Endothelial cell of umbilical vein (primary cell): ENCODE measurements at regions not wholly inside any gene's neighbourhood (a gene's known extent, or its start where the extent isn't known, plus 50 kb on each side); places are given as distances from the start of the nearest gene placed in this dataset.

Experiments
- BruUV-seq: library from RNA; stranded (reverse); fragments of 400-500 nt; replicated peaks from 2 replicates; lab custom pipeline; 2021; lab: Mats Ljungman, UMichigan
- CTCF ChIA-PET: fragments of 300-600, 350-600 bp; sonication (Branson Sonifier 250); formaldehyde crosslinking; loops from one replicate; lab custom pipeline; 2021; ENCODE audit warnings: antibody characterized with exemption, inconsistent platforms; lab: Charles Lee
- POLR2A ChIA-PET: fragments of 300-600, 350-600 bp; sonication (Branson Sonifier 250); formaldehyde crosslinking; loops from one replicate; lab custom pipeline; 2021; ENCODE audit warnings: antibody characterized with exemption, inconsistent platforms; lab: Charles Lee
- DNase-seq: peaks from one replicate; pipeline ENCODE4 v3.0.0-alpha.2; 2011; ENCODE audit warnings: low read depth, low spot score
- FAIRE-seq: peaks from 2 replicates; lab custom pipeline; 2011; peaks lifted over from hg19 to GRCh38; lab: Jason Lieb, UNC
- H2AFZ ChIP-seq: 2 replicates; pipeline ENCODE4 v1.6.0; 2012; ENCODE audit warnings: low read depth, low read length, control low read depth, inconsistent platforms
- H3K27ac ChIP-seq: 2 replicates; pipeline ENCODE4 v1.5.1; 2011; ENCODE audit warnings: low read depth, mild to moderate bottlenecking, control low read depth, low read length, moderate library complexity; ENCODE audit not compliant: insufficient read depth
- H3K27me3 ChIP-seq, 2 experiments: 2 replicates each; pipeline versions ENCODE4 v1.6.0 to v1.6.1; 2011; ENCODE audit warnings: low read length in 2 of 2, mixed read lengths in 1 of 2; ENCODE audit not compliant: control insufficient read depth in 2 of 2, insufficient read depth in 2 of 2
- H3K36me3 ChIP-seq, 2 experiments: 2 replicates in 1 of 2; 3 replicates in 1 of 2; pipeline ENCODE4 v1.5.1; 2011; ENCODE audit warnings: low read length in 2 of 2, mild to moderate bottlenecking in 1 of 2, moderate library complexity in 1 of 2; ENCODE audit not compliant: control insufficient read depth in 2 of 2, insufficient read depth in 2 of 2; ENCODE audit errors: extremely low read depth in 1 of 2
- H3K4me1 ChIP-seq: 3 replicates; pipeline ENCODE4 v1.5.1; 2011; ENCODE audit warnings: mild to moderate bottlenecking, low read length; ENCODE audit not compliant: control insufficient read depth, insufficient read depth; ENCODE audit errors: extremely low read depth
- H3K4me2 ChIP-seq: 2 replicates; pipeline ENCODE4 v1.6.1; 2011; ENCODE audit warnings: low read length, control low read depth, mixed read lengths; ENCODE audit not compliant: insufficient read depth
- H3K4me3 ChIP-seq, 3 experiments: fragments of 200-600 bp in 1 of 3; sonication (generic), shearing (Covaris generic) in 1 of 3; replicated peaks in 1 of 3; 2 replicates each; pipeline ENCODE4 v1.5.1; 2011 to 2016; ENCODE audit warnings: control low read depth in 3 of 3, low read length in 3 of 3, mild to moderate bottlenecking in 2 of 3, inconsistent platforms in 1 of 3, low read depth in 1 of 3, moderate library complexity in 1 of 3; ENCODE audit not compliant: insufficient read depth in 1 of 3
- H3K79me2 ChIP-seq: 2 replicates; pipeline ENCODE4 v1.6.0; 2012; ENCODE audit warnings: low read length, inconsistent platforms; ENCODE audit not compliant: control insufficient read depth, insufficient read depth
- H3K9ac ChIP-seq: replicated peaks from 2 replicates; pipeline ENCODE3; 2011; ENCODE audit warnings: low read length, control low read depth; ENCODE audit not compliant: insufficient read depth; ENCODE audit errors: extremely low read depth
- H3K9me1 ChIP-seq: replicated peaks from 3 replicates; pipeline ENCODE4 v1.6.0; 2011; ENCODE audit warnings: mild to moderate bottlenecking, low read length; ENCODE audit not compliant: control insufficient read depth, insufficient read depth; ENCODE audit errors: extremely low read depth
- H3K9me3 ChIP-seq: replicated peaks from 2 replicates; pipeline ENCODE4 v1.5.1; 2012; ENCODE audit warnings: low read length, inconsistent platforms; ENCODE audit not compliant: control insufficient read depth, insufficient read depth
- H4K20me1 ChIP-seq: replicated peaks from 2 replicates; pipeline ENCODE3; 2011; ENCODE audit warnings: mild to moderate bottlenecking, low read length; ENCODE audit not compliant: control insufficient read depth, insufficient read depth; ENCODE audit errors: extremely low read depth
- CTCF ChIP-seq, 2 donors: IDR thresholded peaks; 1 replicate in 1 of 2; 2 replicates in 1 of 2; pipeline ENCODE4 v1.5.1; 2011; ENCODE audit warnings: low read length in 2 of 2, mild to moderate bottlenecking in 2 of 2, moderate library complexity in 2 of 2, control low read depth in 1 of 2, inconsistent platforms in 1 of 2, low read depth in 1 of 2; ENCODE audit not compliant: insufficient read depth in 1 of 2; ENCODE audit errors: extremely low read depth in 1 of 2
- EZH2 ChIP-seq: IDR thresholded peaks from 2 replicates; pipeline ENCODE4 v1.6.1; 2012; ENCODE audit warnings: borderline replicate concordance, low read depth, mild to moderate bottlenecking, moderate library complexity, low read length, inconsistent platforms; ENCODE audit not compliant: severe bottlenecking
- FOS ChIP-seq: IDR thresholded peaks from 2 replicates; pipeline ENCODE4 v1.6.1; 2011; ENCODE audit warnings: mild to moderate bottlenecking, low read length, moderate library complexity, borderline replicate concordance; ENCODE audit not compliant: insufficient read depth
- GATA2 ChIP-seq: IDR thresholded peaks from 2 replicates; pipeline ENCODE4 v1.7.0; 2011; ENCODE audit warnings: low read depth, mild to moderate bottlenecking, moderate library complexity, mixed read lengths, low read length; ENCODE audit not compliant: insufficient read length, insufficient read depth
- JUN ChIP-seq: IDR thresholded peaks from 2 replicates; pipeline ENCODE4 v1.6.1; 2011; ENCODE audit warnings: borderline replicate concordance, low read depth; ENCODE audit not compliant: insufficient read length, insufficient read depth
- MAX ChIP-seq: IDR thresholded peaks from 2 replicates; pipeline ENCODE4 v1.6.1; 2011; ENCODE audit not compliant: insufficient read depth, insufficient read length
- MYC ChIP-seq: IDR thresholded peaks from one replicate; pipeline ENCODE4 v1.6.1; 2011; ENCODE audit warnings: mild to moderate bottlenecking, low read depth, low read length
- POLR2A ChIP-seq: IDR thresholded peaks from 2 replicates; pipeline ENCODE4 v1.6.1; 2012; ENCODE audit warnings: low read depth, mild to moderate bottlenecking, control low read depth, low read length
- POLR2AphosphoS5 ChIP-seq: IDR thresholded peaks from 2 replicates; pipeline ENCODE4 v1.6.1; 2012; ENCODE audit warnings: low read depth, mild to moderate bottlenecking, control low read depth, low read length, moderate library complexity; ENCODE audit not compliant: insufficient read depth
- dilution Hi-C: fragments of 300-500 bp; cut with MboI; formaldehyde crosslinking; loops from one replicate; pipeline ENCODE4 v1.15.0; 2019; ENCODE audit warnings: low sequenced_read_pairs; ENCODE audit not compliant: extremely low pct_ligation_motif_present
- intact Hi-C: fragments of 100-400 bp; cut with micrococcal nuclease; formaldehyde crosslinking; loops from one replicate; pipeline ENCODE4 v1.10.0; 2022

- H3K27me3 ChIP-seq: peaks cover 0 to 1% of the 10 kb centered on the region in 2 experiments
- intact Hi-C loops (no loop called here), dilution Hi-C loops (no loop called here)
- no peak overlapping the region for H3K27ac ChIP-seq
- no peak overlapping the region for H3K9ac ChIP-seq
- H3K36me3 ChIP-seq: no peaks in the 10 kb centered on the region
- H2AFZ ChIP-seq: no peak overlapping the region
- no peak for TF ChIP-seq EZH2
- no peak for TF ChIP-seq JUN
- no peak for TF ChIP-seq FOS
- no peak for TF ChIP-seq GATA2
- no peak for TF ChIP-seq CTCF (IDR thresholded peaks at IDR 0.05; ENCODE audit: extremely low read depth in 1 of 2, insufficient read depth in 1 of 2, low read depth in 1 of 2, low read length in 2 of 2)
- TF ChIP-seq POLR2AphosphoS5: no peak
- no peak for TF ChIP-seq MYC
- no peak for TF ChIP-seq POLR2A
- no peak for TF ChIP-seq MAX
- FAIRE-seq (no peak), DNase-seq (no peak)
- H3K4me3 ChIP-seq: no peak overlapping the region
- no TSS peak for BruUV-seq
- H3K4me1 ChIP-seq: no peaks in the 10 kb centered on the region
- ChIA-PET POLR2A (no interaction called here), CTCF (interaction anchor here (0.8 to 2.3 kb wide), 6 partner anchors 12 to 89 kb away, joined by 3 to 10 read pairs (median 4); partner anchors contain the start of gene FAM50B)
- H3K9me1 ChIP-seq: no peaks in the 10 kb centered on the region
- H3K79me2 ChIP-seq: no peaks in the 10 kb centered on the region
- no peaks in the 10 kb centered on the region for H3K9me3 ChIP-seq
- H4K20me1 ChIP-seq: no peaks in the 10 kb centered on the region
- no peak overlapping the region for H3K4me2 ChIP-seq
These were observed 88.3 kb downstream of the FAM50B start for GRCh38 chr6:3937438-3937837.
